Stimulated activated CD4-positive, alpha-beta T cell treated with anti-CD3 and anti-CD28 coated beads, Interleukin-2, amount 100 ng/mL, for 24 hours (primary cell): ENCODE measurements at regions not wholly inside any gene's neighbourhood (a gene's known extent, or its start where the extent isn't known, plus 50 kb on each side); places are given as distances from the start of the nearest gene placed in this dataset.
"Not testable (repeated sequence)": the region's sequence is repeated elsewhere in the genome, so short reads cannot be mapped to it uniquely, and the experiment has no call there.

Experiments used
- DNase-seq, 2 donors: peaks; one replicate each; pipeline ENCODE4 v3.0.0-alpha.2; 2020

GRCh38 chr4:118505491-118505890 is 152.7 kb upstream of the PRSS12 start:
- not testable (repeated sequence) for DNase-seq

GRCh38 chr4:118512870-118513269 is 160.1 kb upstream of the PRSS12 start:
- DNase-seq, result not testable (repeated sequence)

- not testable (repeated sequence) for DNase-seq
Observed at GRCh38 chr4:118514332-118514731, 161.5 kb upstream of the PRSS12 start.

- DNase-seq, result not testable (repeated sequence)
Observed at GRCh38 chr4:118516107-118516506, 163.3 kb upstream of the PRSS12 start.

GRCh38 chr4:118530107-118530506 is 155.1 kb upstream of the METTL14 start:
- not testable (repeated sequence) for DNase-seq

GRCh38 chr4:118531947-118532346 is 153.2 kb upstream of the METTL14 start:
- DNase-seq, result not testable (repeated sequence)

GRCh38 chr4:118535788-118536187 is 149.4 kb upstream of the METTL14 start:
- not testable (repeated sequence) for DNase-seq

- DNase-seq, result not testable (repeated sequence)
Observed at GRCh38 chr4:118539412-118540077, 145.6 kb upstream of the METTL14 start.

- not testable (repeated sequence) for DNase-seq
Observed at GRCh38 chr4:118556576-118556975, 128.6 kb upstream of the METTL14 start.

GRCh38 chr4:118557298-118557851 is 127.8 kb upstream of the METTL14 start:
- no peak for DNase-seq

- DNase-seq, result not testable (repeated sequence)
Observed at GRCh38 chr4:118558188-118558587, 127.0 kb upstream of the METTL14 start.

- DNase-seq, result not testable (repeated sequence)
Observed at GRCh38 chr4:118561559-118561958, 123.6 kb upstream of the METTL14 start.

GRCh38 chr4:118566003-118566513 is 119.1 kb upstream of the METTL14 start:
- not testable (repeated sequence) for DNase-seq

GRCh38 chr4:118572991-118573390 is 112.2 kb upstream of the METTL14 start:
- DNase-seq, result not testable (repeated sequence)

- DNase-seq, result not testable (repeated sequence)
Observed at GRCh38 chr4:118574251-118574913, 110.8 kb upstream of the METTL14 start.

GRCh38 chr4:118575057-118575456 is 110.1 kb upstream of the METTL14 start:
- DNase-seq, result not testable (repeated sequence)

GRCh38 chr4:118575726-118576125 is 109.5 kb upstream of the METTL14 start:
- DNase-seq, result not testable (repeated sequence)

GRCh38 chr4:118576709-118577219 is 108.4 kb upstream of the METTL14 start:
- not testable (repeated sequence) for DNase-seq

GRCh38 chr4:118585015-118585414 is 100.2 kb upstream of the METTL14 start:
- DNase-seq, result no peak

- no peak for DNase-seq
Observed at GRCh38 chr4:118586357-118586790, 98.8 kb upstream of the METTL14 start.

- DNase-seq, result no peak
Observed at GRCh38 chr4:118587116-118587831, 97.9 kb upstream of the METTL14 start.

GRCh38 chr4:118587946-118588345 is 97.2 kb upstream of the METTL14 start:
- DNase-seq, result no peak
